GM13976 (cell line): ENCODE measurements at regions not wholly inside any gene's neighbourhood (a gene's known extent, or its start where the extent isn't known, plus 50 kb on each side); places are given as distances from the start of the nearest gene placed in this dataset.

Experiments
- DNase-seq: peaks from one replicate; pipeline ENCODE4 v3.0.0; 2012; ENCODE audit warnings: low spot score
- CTCF ChIP-seq: IDR thresholded peaks from 2 replicates; pipeline ENCODE4 v1.5.1; 2012; ENCODE audit warnings: borderline replicate concordance, mild to moderate bottlenecking; ENCODE audit not compliant: insufficient read depth; ENCODE audit errors: extremely low read depth, missing control alignments, control extremely low read depth
- in situ Hi-C: fragments of 300-500 bp; cut with MboI; formaldehyde crosslinking; loops from one replicate; pipeline ENCODE4 v1.12.0; 2022; ENCODE audit warnings: low sequenced_read_pairs, mixed read lengths, inconsistent platforms; ENCODE audit not compliant: unreplicated experiment

- DNase-seq, result no peak
- in situ Hi-C loops, result no loop called here
- no peak for TF ChIP-seq CTCF
Observed at GRCh38 chr13:65653613-65654012, 1576.5 kb downstream of the PCDH9 start.

GRCh38 chr13:65650321-65650720 is 1579.8 kb downstream of the PCDH9 start:
- no peak for TF ChIP-seq CTCF
- no peak for DNase-seq
- in situ Hi-C loops, result no loop called here

- DNase-seq, result no peak
- in situ Hi-C loops, result no loop called here
- no peak for TF ChIP-seq CTCF
Observed at GRCh38 chr13:65642996-65643395, 1587.1 kb downstream of the PCDH9 start.

GRCh38 chr13:65642301-65642700 is 1587.8 kb downstream of the PCDH9 start:
- in situ Hi-C loops, result no loop called here
- no peak for TF ChIP-seq CTCF
- no peak for DNase-seq

- peak; percentile 35 for TF ChIP-seq CTCF
- in situ Hi-C loops, result no loop called here
- no peak for DNase-seq
Observed at GRCh38 chr13:65638572-65639168, 1591.5 kb downstream of the PCDH9 start.

- in situ Hi-C loops, result no loop called here
- DNase-seq, result no peak
- TF ChIP-seq CTCF, result no peak
Observed at GRCh38 chr13:65633806-65634205, 1596.3 kb downstream of the PCDH9 start.

GRCh38 chr13:65631078-65631477 is 1599.1 kb downstream of the PCDH9 start:
- in situ Hi-C loops, result no loop called here
- no peak for TF ChIP-seq CTCF
- DNase-seq, result no peak
